PC-3 (cell line): ENCODE measurements at regions not wholly inside any gene's neighbourhood (a gene's known extent, or its start where the extent isn't known, plus 50 kb on each side); places are given as distances from the start of the nearest gene placed in this dataset.

ENCODE experiments used
- ATAC-seq: fragments of 200-7000 bp; cut with Tn5 transposase; 2 replicates; pipeline ENCODE4 v1.9.1; 2020; ENCODE audit warnings: mild to moderate bottlenecking, moderate library complexity
- BruUV-seq: library from RNA; stranded (reverse); fragments of 400-500 nt; replicated peaks from 2 replicates; lab custom pipeline; 2021; lab: Mats Ljungman, UMichigan
- CTCF ChIA-PET: fragments of 300-600 bp; sonication (Branson Sonifier 250); formaldehyde crosslinking; loops from one replicate; lab custom pipeline; 2022; ENCODE audit warnings: antibody characterized with exemption; lab: Charles Lee
- POLR2A ChIA-PET: fragments of 300-600 bp; sonication (Branson Sonifier 250); formaldehyde crosslinking; loops from one replicate; lab custom pipeline; 2022; ENCODE audit warnings: antibody characterized with exemption; ENCODE audit not compliant: unreplicated experiment; lab: Charles Lee
- DNase-seq: peaks from one replicate; pipeline ENCODE4 v3.0.0-alpha.2; 2015
- H2AFZ ChIP-seq: fragments of 300-600 bp; sonication (generic); 2 replicates; pipeline ENCODE4 v1.6.0; 2016; ENCODE audit warnings: antibody characterized with exemption, low read length
- H3F3A ChIP-seq: fragments of 300-600 bp; sonication (generic); one replicate; pipeline ENCODE4 v1.6.0; 2017; ENCODE audit warnings: antibody characterized with exemption, low read length, control low read depth, mild to moderate bottlenecking; ENCODE audit not compliant: unreplicated experiment
- H3K27ac ChIP-seq: fragments of 300-600 bp; sonication (generic); 2 replicates; pipeline ENCODE4 v1.5.1; 2016; ENCODE audit warnings: mild to moderate bottlenecking, low read length
- H3K27me3 ChIP-seq: fragments of 300-600 bp; sonication (generic); 2 replicates; pipeline ENCODE4 v1.6.1; 2016; ENCODE audit warnings: low read length, mixed read lengths
- H3K36me3 ChIP-seq: fragments of 300-600 bp; sonication (generic); 2 replicates; pipeline ENCODE4 v1.6.1; 2016; ENCODE audit warnings: low read depth, mixed run types, low read length, mixed read lengths
- H3K4me1 ChIP-seq: fragments of 300-600 bp; sonication (generic); 2 replicates; pipeline ENCODE4 v1.5.1; 2016; ENCODE audit warnings: low read length; ENCODE audit not compliant: insufficient read depth
- H3K4me2 ChIP-seq: fragments of 300-600 bp; sonication (generic); 2 replicates; pipeline ENCODE4 v1.6.0; 2016; ENCODE audit warnings: low read length
- H3K4me3 ChIP-seq: fragments of 300-600 bp; sonication (generic); 2 replicates; pipeline ENCODE4 v1.5.1; 2016; ENCODE audit warnings: mild to moderate bottlenecking, low read length, mixed read lengths
- H3K79me2 ChIP-seq: fragments of 300-600 bp; sonication (generic); 2 replicates; pipeline ENCODE4 v1.6.1; 2017; ENCODE audit warnings: low read length, mixed read lengths
- H3K9ac ChIP-seq: fragments of 300-600 bp; sonication (generic); 2 replicates; pipeline ENCODE4 v1.6.0; 2016; ENCODE audit warnings: mild to moderate bottlenecking, low read length
- H3K9me2 ChIP-seq: fragments of 300-600 bp; sonication (generic); replicated peaks from 2 replicates; pipeline ENCODE4 v1.6.1; 2016; ENCODE audit warnings: mixed run types, low read length, mixed read lengths
- H3K9me3 ChIP-seq: fragments of 300-600 bp; sonication (generic); 2 replicates; pipeline ENCODE4 v1.6.1; 2016; ENCODE audit warnings: low read length, mixed read lengths
- H4K20me1 ChIP-seq: fragments of 300-600 bp; sonication (generic); 2 replicates; pipeline ENCODE4 v1.6.1; 2016; ENCODE audit warnings: low read length, mixed read lengths
- EZH2 ChIP-seq: fragments of 300-600 bp; sonication (generic); IDR thresholded peaks from one replicate; pipeline ENCODE4 v1.6.1; 2017; ENCODE audit warnings: antibody characterized with exemption, mild to moderate bottlenecking, low read length; ENCODE audit not compliant: unreplicated experiment
- EZH2phosphoT487 ChIP-seq: fragments of 300-600 bp; sonication (generic); IDR thresholded peaks from 2 replicates; pipeline ENCODE4 v1.6.1; 2018; ENCODE audit warnings: mild to moderate bottlenecking, antibody characterized with exemption, low read length, borderline replicate concordance
- intact Hi-C: fragments of 100-400 bp; cut with micrococcal nuclease; formaldehyde crosslinking; loops from 2 replicates; pipeline ENCODE4 v1.9.0; 2023
- TF ChIP-seq, protein P1 (sequence below): fragments of 300-600 bp; sonication (generic); conservative IDR thresholded peaks from 2 replicates; pipeline ENCODE4 v1.5.1; 2017; ENCODE audit warnings: antibody characterized with exemption, low read depth, mild to moderate bottlenecking, low read length

DNA sequence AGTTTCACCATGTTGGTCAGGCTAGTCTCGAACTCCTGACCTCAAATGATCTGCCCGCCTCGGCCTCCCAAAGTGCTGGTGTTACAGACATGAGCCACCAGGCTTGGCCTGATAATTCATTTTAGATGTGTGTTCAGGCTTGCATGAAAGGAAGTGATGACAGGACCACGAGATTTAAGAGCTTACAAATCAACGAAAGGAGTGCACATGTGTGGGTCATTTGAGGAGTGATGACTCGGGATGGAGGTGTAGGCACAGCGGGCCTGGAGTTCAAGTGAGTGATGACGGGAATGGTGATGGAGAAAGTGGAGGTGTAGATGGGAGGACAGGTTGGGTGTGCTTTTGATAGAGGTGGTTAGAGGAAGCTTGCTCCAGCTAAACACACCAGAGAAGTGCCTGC, 742.4 kb downstream of the GALR1 start:
- TF ChIP-seq, protein P1, sequence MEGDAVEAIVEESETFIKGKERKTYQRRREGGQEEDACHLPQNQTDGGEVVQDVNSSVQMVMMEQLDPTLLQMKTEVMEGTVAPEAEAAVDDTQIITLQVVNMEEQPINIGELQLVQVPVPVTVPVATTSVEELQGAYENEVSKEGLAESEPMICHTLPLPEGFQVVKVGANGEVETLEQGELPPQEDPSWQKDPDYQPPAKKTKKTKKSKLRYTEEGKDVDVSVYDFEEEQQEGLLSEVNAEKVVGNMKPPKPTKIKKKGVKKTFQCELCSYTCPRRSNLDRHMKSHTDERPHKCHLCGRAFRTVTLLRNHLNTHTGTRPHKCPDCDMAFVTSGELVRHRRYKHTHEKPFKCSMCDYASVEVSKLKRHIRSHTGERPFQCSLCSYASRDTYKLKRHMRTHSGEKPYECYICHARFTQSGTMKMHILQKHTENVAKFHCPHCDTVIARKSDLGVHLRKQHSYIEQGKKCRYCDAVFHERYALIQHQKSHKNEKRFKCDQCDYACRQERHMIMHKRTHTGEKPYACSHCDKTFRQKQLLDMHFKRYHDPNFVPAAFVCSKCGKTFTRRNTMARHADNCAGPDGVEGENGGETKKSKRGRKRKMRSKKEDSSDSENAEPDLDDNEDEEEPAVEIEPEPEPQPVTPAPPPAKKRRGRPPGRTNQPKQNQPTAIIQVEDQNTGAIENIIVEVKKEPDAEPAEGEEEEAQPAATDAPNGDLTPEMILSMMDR, result no peak
- no peak for TF ChIP-seq EZH2
- TF ChIP-seq EZH2phosphoT487, result no peak
- H3K4me2 ChIP-seq, result no peak overlapping the region
- intact Hi-C loops, result no loop called here
- no peaks in the 10 kb centered on the region for H3K9me3 ChIP-seq
- no peaks in the 10 kb centered on the region for H3K36me3 ChIP-seq
- H2AFZ ChIP-seq, result no peak overlapping the region
- H3K4me1 ChIP-seq, result no peaks in the 10 kb centered on the region
- ChIA-PET POLR2A (no interaction called here), CTCF (no interaction called here)
- peaks cover 42% of the 10 kb centered on the region for H3K27me3 ChIP-seq
- ATAC-seq (no peak), DNase-seq (no peak)
- H3K9ac ChIP-seq, result no peak overlapping the region
- no peaks in the 10 kb centered on the region for H3F3A ChIP-seq
- no peaks in the 10 kb centered on the region for H3K79me2 ChIP-seq
- no peaks in the 10 kb centered on the region for H3K9me2 ChIP-seq
- no TSS peak for BruUV-seq
- no peak overlapping the region for H3K27ac ChIP-seq
- H3K4me3 ChIP-seq, result no peak overlapping the region
- H4K20me1 ChIP-seq, result no peaks in the 10 kb centered on the region

DNA sequence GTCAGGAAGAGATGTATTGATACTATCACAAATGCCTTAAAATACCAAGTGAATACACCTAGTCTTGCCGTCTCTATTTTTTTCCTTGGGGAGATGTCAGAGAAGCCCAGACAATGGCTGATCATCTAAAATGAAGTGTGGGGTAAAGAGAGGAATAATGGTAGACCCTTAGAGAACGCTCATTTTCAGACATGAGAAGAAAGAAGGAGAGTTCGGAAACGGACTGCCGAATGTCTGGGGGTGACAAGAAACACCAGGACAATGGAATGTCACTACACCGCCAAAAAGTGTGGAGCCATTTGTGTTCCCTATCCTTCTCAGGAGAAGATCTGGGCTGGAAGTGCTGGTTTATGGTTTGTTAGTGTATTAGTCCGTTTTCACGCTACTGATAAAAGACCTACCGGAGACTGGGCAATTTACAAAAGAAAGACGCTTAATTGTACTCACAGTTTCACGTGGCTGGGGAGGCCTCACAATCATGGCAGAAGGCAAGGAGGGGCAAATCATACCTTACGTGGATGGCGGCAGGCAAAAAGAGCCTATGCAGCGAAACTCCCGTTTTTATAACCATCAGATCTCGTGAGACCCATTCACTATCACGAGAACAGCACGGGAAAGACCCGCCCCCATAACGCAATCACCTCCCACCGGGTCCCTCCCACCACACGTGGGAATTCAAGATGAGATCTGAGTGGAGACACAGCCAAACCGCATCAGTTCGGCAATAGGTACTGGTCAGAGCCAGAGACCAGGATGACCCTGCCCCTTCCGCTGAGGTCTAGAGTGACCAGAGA, 743.7 kb downstream of the GALR1 start:
- ATAC-seq (no peak), DNase-seq (no peak)
- Histone ChIP-seq H3K9me3 (no peaks in the 10 kb centered on the region), H3K4me2 (no peak overlapping the region), H3K9ac (no peak overlapping the region), H3K27me3 (peaks cover 36% of the 10 kb centered on the region), H2AFZ (no peak overlapping the region), H3F3A (no peaks in the 10 kb centered on the region), H3K36me3 (no peaks in the 10 kb centered on the region), H4K20me1 (no peaks in the 10 kb centered on the region), H3K4me3 (no peak overlapping the region), H3K9me2 (no peaks in the 10 kb centered on the region), H3K4me1 (no peaks in the 10 kb centered on the region), H3K27ac (no peak overlapping the region), H3K79me2 (no peaks in the 10 kb centered on the region)
- POLR2A ChIA-PET, result no interaction called here
- TF ChIP-seq EZH2 (no peak), EZH2phosphoT487 (no peak)
- TF ChIP-seq, protein P1, result no peak
- CTCF ChIA-PET, result no interaction called here
- BruUV-seq, result no TSS peak
- intact Hi-C loops, result no loop called here

DNA sequence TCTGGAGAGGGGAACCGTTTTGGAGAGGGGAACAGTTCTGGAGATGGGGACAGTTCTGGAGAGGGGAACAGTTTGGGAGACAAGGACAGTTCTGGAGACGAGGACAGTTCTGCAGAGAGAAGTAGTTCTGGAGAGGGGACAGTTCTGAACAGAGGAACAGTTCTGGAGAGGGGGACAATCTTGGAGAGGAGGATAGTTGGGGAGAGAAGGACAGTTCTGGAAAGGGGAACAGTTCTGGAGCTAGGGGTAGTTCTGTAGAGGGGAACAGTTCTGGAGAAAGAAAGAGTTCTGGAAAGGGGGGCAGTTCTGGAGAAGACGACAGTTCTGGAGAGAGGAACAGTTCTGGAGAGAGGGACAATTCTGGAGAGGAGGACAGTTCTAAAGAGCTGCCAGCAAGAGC, 745.9 kb downstream of the GALR1 start:
- no peaks in the 10 kb centered on the region for H3K9me2 ChIP-seq
- no peak overlapping the region for H3K4me2 ChIP-seq
- TF ChIP-seq, protein P1, result no peak
- TF ChIP-seq EZH2, result no peak
- TF ChIP-seq EZH2phosphoT487, result no peak
- no peak overlapping the region for H3K9ac ChIP-seq
- no TSS peak for BruUV-seq
- no peak for DNase-seq
- H2AFZ ChIP-seq, result no peak overlapping the region
- no peak overlapping the region for H3K4me3 ChIP-seq
- no peaks in the 10 kb centered on the region for H4K20me1 ChIP-seq
- no peak for ATAC-seq
- intact Hi-C loops, result no loop called here
- H3K27ac ChIP-seq, result no peak overlapping the region
- no peaks in the 10 kb centered on the region for H3F3A ChIP-seq
- no peaks in the 10 kb centered on the region for H3K9me3 ChIP-seq
- H3K36me3 ChIP-seq, result no peaks in the 10 kb centered on the region
- ChIA-PET POLR2A (no interaction called here), CTCF (no interaction called here)
- no peaks in the 10 kb centered on the region for H3K4me1 ChIP-seq
- peaks cover 26% of the 10 kb centered on the region for H3K27me3 ChIP-seq
- H3K79me2 ChIP-seq, result no peaks in the 10 kb centered on the region
